ENCODE measurements at regions not wholly inside any gene's neighbourhood (a gene's known extent, or its start where the extent isn't known, plus 50 kb on each side); places are given as distances from the start of the nearest gene placed in this dataset.

- H3K4me1 ChIP-seq: no peaks in the 10 kb centered on the region
- intact Hi-C loops (cut with DNase I; ENCODE audit: low total_unique reads): no loop called here
- no peak overlapping the region for H3K4me3 ChIP-seq
- no peak for TF ChIP-seq CTCF (IDR thresholded peaks at IDR 0.05)
- TF ChIP-seq POLR2A (IDR thresholded peaks at IDR 0.05): no peak
- no peaks in the 10 kb centered on the region for H3K9me3 ChIP-seq
- H3K36me3 ChIP-seq (ENCODE audit: low read depth, missing control alignments): no peaks in the 10 kb centered on the region
- 45 to 65% methylated on average over 4 of the region's 4 CpGs for WGBS, 2 donors
- DNase-seq: no peak
- no peak overlapping the region for H3K27ac ChIP-seq
- no peaks in the 10 kb centered on the region for H3K27me3 ChIP-seq
These were observed 299.1 kb upstream of the JARID2 start for GRCh38 chr6:14946753-14947152.

GRCh38 chr6:14948586-14949245, 297.2 kb upstream of the JARID2 start:
- Histone ChIP-seq H3K4me1 (no peaks in the 10 kb centered on the region), H3K27ac (no peak overlapping the region), H3K36me3 (ENCODE audit: low read depth, missing control alignments) (no peaks in the 10 kb centered on the region), H3K9me3 (no peaks in the 10 kb centered on the region), H3K27me3 (no peaks in the 10 kb centered on the region), H3K4me3 (no peak overlapping the region)
- no peak for DNase-seq
- intact Hi-C loops (cut with DNase I; ENCODE audit: low total_unique reads): no loop called here
- 92 to 93% methylated on average over 7 of the region's 7 CpGs for WGBS, 2 donors
- no peak for TF ChIP-seq POLR2A (IDR thresholded peaks at IDR 0.05)
- TF ChIP-seq CTCF (IDR thresholded peaks at IDR 0.05): no peak

- Histone ChIP-seq H3K4me3 (no peak overlapping the region), H3K36me3 (ENCODE audit: low read depth, missing control alignments) (no peaks in the 10 kb centered on the region), H3K9me3 (no peaks in the 10 kb centered on the region), H3K4me1 (no peaks in the 10 kb centered on the region), H3K27ac (no peak overlapping the region), H3K27me3 (no peaks in the 10 kb centered on the region)
- no peak for TF ChIP-seq POLR2A (IDR thresholded peaks at IDR 0.05)
- TF ChIP-seq CTCF (IDR thresholded peaks at IDR 0.05): no peak
- WGBS, 2 donors: 79 to 81% methylated on average over 4 of the region's 4 CpGs
- intact Hi-C loops (cut with DNase I; ENCODE audit: low total_unique reads): no loop called here
- DNase-seq: no peak
These were observed 295.5 kb upstream of the JARID2 start for GRCh38 chr6:14950103-14950969.

DNA sequence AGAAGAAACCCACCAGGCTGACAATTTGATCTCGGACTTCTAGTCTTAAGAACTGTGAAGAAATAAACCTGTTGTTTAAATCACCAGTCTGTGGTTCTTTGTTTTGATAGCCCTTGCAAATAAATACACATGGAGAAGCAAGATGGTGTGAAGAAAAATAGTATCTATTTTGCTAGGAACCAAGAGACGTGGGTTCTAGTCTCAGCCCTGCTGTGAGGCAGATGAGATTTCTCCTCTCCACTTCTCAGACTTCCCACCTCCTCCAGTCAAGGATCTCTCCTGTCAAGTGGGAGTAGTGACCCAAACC, 294.9 kb upstream of the JARID2 start:
- no peak overlapping the region for H3K4me3 ChIP-seq
- no peak for DNase-seq
- intact Hi-C loops (cut with DNase I; ENCODE audit: low total_unique reads): no loop called here
- H3K27me3 ChIP-seq: no peaks in the 10 kb centered on the region
- H3K36me3 ChIP-seq (ENCODE audit: low read depth, missing control alignments): no peaks in the 10 kb centered on the region
- H3K9me3 ChIP-seq: no peaks in the 10 kb centered on the region
- H3K27ac ChIP-seq: no peak overlapping the region
- 70 to 89% methylated on average over 2 of the region's 2 CpGs for WGBS, 2 donors
- H3K4me1 ChIP-seq: no peaks in the 10 kb centered on the region
- TF ChIP-seq POLR2A (IDR thresholded peaks at IDR 0.05) (no peak), CTCF (IDR thresholded peaks at IDR 0.05) (no peak)
